Ectodermal cell (in vitro differentiated cells): ENCODE measurements at regions not wholly inside any gene's neighbourhood (a gene's known extent, or its start where the extent isn't known, plus 50 kb on each side); places are given as distances from the start of the nearest gene placed in this dataset.

Source experiments
- H3K27ac ChIP-seq: 2 replicates; pipeline ENCODE4 v1.7.0; 2013; ENCODE audit warnings: mild to moderate bottlenecking, low read depth, low read length; ENCODE audit not compliant: insufficient read depth, poor library complexity, severe bottlenecking
- H3K27me3 ChIP-seq: 2 replicates; pipeline ENCODE4 v1.7.0; 2013; ENCODE audit warnings: mild to moderate bottlenecking, low read length; ENCODE audit not compliant: insufficient read depth, control insufficient read depth, poor library complexity, severe bottlenecking
- H3K36me3 ChIP-seq: one replicate; pipeline ENCODE4 v1.7.0; 2013; ENCODE audit warnings: low read length; ENCODE audit not compliant: control insufficient read depth, insufficient read depth
- H3K4me1 ChIP-seq: one replicate; pipeline ENCODE4 v1.7.0; 2013; ENCODE audit warnings: low read length; ENCODE audit not compliant: control insufficient read depth, insufficient read depth
- H3K4me3 ChIP-seq: 2 replicates; pipeline ENCODE4 v1.7.0; 2013; ENCODE audit warnings: low read depth, low read length, control low read depth; ENCODE audit not compliant: insufficient read depth
- H3K9me3 ChIP-seq: 2 replicates; pipeline ENCODE4 v1.7.0; 2013; ENCODE audit warnings: mild to moderate bottlenecking, low read length, moderate library complexity; ENCODE audit not compliant: control insufficient read depth
- WGBS, 2 experiments: methylation state at CpG; one replicate each; pipeline ENCODE4 v1.1.7; 2013; ENCODE audit warnings: missing lambda C conversion rate in 2 of 2; 5-methylcytosine and 5-hydroxymethylcytosine counted together

DNA sequence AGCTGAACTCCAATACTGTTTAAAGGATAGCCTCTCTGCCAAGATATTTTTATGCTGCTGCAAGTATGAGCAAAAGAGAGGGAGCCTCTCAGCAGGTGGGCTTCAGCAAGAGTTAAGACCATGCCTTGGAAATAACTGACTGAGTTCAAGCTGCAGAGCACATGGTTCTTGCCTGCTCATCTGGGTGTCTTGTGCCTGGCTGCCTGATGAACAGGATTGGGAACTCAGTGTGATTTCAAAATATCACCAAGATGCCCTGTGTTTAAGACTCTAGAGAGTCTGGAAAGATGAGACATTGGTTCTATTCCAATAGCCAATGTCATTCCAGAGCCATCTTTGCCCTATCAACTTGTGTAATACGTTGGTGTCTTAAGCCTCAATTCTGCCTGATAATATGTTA is 147.5 kb upstream of the VEPH1 start:
- H3K36me3 ChIP-seq: no peaks in the 10 kb centered on the region
- H3K4me3 ChIP-seq: no peak overlapping the region
- no peaks in the 10 kb centered on the region for H3K27me3 ChIP-seq
- H3K9me3 ChIP-seq: no peaks in the 10 kb centered on the region
- H3K27ac ChIP-seq: no peak overlapping the region
- WGBS, 2 experiments: 67% methylated on average over 1 of the region's 1 CpG; no CpG with 5 or more reads in 1 of the 2 experiments
- no peaks in the 10 kb centered on the region for H3K4me1 ChIP-seq

DNA sequence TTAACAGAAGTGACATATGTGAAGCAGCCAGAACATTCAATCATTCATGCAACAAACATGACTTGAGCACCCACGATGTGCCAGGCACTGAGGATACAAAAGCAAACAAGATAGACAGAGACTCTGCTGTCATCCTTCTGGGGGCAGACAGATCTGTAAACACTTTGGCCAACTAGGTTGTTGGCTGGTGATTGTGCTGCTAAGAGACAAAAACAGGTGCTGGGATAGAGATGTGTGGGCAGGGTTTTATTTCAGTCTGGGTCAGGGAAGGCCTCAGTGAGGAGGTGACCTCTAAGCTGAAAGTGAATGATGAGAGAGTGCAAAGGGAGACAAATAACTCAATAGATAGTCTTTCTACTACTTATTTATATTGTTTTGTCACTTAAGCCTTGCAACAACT is 147.0 kb upstream of the VEPH1 start:
- H3K4me3 ChIP-seq: no peak overlapping the region
- no peak overlapping the region for H3K27ac ChIP-seq
- WGBS, 2 experiments: 40 to 41% methylated on average over 1 of the region's 1 CpG
- no peaks in the 10 kb centered on the region for H3K9me3 ChIP-seq
- H3K4me1 ChIP-seq: no peaks in the 10 kb centered on the region
- no peaks in the 10 kb centered on the region for H3K27me3 ChIP-seq
- no peaks in the 10 kb centered on the region for H3K36me3 ChIP-seq

- no peaks in the 10 kb centered on the region for H3K4me1 ChIP-seq
- H3K4me3 ChIP-seq: no peak overlapping the region
- H3K27ac ChIP-seq: no peak overlapping the region
- no peaks in the 10 kb centered on the region for H3K9me3 ChIP-seq
- H3K27me3 ChIP-seq: no peaks in the 10 kb centered on the region
- WGBS, 2 experiments: 92 to 100% methylated on average over 1 of the region's 1 CpG
- no peaks in the 10 kb centered on the region for H3K36me3 ChIP-seq
Observed at GRCh38 chr3:157649511-157649910, 146.3 kb upstream of the VEPH1 start.

DNA sequence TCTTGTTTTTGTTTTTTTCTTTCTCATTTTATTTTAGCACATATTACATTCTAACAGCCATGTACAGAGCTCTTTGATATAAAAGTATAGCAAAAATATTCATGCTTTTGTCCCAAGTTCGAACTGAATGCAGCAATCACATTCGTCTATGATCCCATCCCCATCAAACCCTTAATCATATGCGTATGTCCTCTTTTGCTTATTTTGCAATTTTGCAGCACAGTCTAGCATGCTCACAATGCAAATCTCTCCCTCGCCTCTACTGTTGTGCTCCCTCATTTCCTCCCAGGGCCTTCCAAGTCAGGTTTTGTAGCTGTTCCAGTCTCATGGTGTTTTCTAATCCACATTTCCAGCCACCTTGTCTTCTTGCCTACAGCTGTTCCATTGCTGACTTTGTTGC is 144.6 kb upstream of the VEPH1 start:
- H3K36me3 ChIP-seq: no peaks in the 10 kb centered on the region

GRCh38 chr3:157639756-157640426 is 136.7 kb upstream of the VEPH1 start:
- no peaks in the 10 kb centered on the region for H3K36me3 ChIP-seq
- peaks cover 3% of the 10 kb centered on the region for H3K9me3 ChIP-seq
- no peaks in the 10 kb centered on the region for H3K4me1 ChIP-seq
- no peak overlapping the region for H3K4me3 ChIP-seq
- 90 to 91% methylated on average over 2 of the region's 2 CpGs for WGBS, 2 experiments
- H3K27me3 ChIP-seq: no peaks in the 10 kb centered on the region
- no peak overlapping the region for H3K27ac ChIP-seq

More for the DNA sequence above, 144.6 kb upstream of the VEPH1 start:
- H3K4me1 ChIP-seq: no peaks in the 10 kb centered on the region
- H3K27me3 ChIP-seq: no peaks in the 10 kb centered on the region
- no peak overlapping the region for H3K4me3 ChIP-seq
- 91 to 92% methylated on average over 4 of the region's 4 CpGs for WGBS, 2 experiments
- H3K27ac ChIP-seq: no peak overlapping the region
- no peaks in the 10 kb centered on the region for H3K9me3 ChIP-seq

DNA sequence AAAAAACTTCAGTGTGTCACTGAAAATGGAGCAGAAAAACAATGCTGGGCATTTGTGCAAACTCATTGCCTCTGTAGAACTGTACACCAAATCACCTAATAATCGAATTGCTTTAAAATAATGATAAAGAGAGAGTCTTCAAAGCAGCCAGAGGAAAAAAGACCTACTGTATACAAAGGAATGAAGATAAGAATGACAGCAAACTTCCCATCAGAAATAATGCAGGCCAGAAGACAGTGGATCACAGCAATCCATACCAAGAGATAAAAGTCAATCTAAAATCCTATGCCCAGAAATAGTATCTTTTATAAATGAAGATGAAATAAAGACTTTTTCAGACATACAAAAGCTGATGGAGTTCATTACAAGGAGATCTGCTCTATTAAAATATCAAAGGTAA is 134.7 kb upstream of the VEPH1 start:
- H3K27me3 ChIP-seq: no peaks in the 10 kb centered on the region
- H3K9me3 ChIP-seq: peaks cover 3% of the 10 kb centered on the region
- H3K4me3 ChIP-seq: no peak overlapping the region
- H3K4me1 ChIP-seq: no peaks in the 10 kb centered on the region
- WGBS, 2 experiments: 71% methylated on average over 1 of the region's 1 CpG; no CpG with 5 or more reads in 1 of the 2 experiments
- no peaks in the 10 kb centered on the region for H3K36me3 ChIP-seq
- H3K27ac ChIP-seq: no peak overlapping the region

- Histone ChIP-seq H3K27me3 (no peaks in the 10 kb centered on the region), H3K9me3 (peaks cover 3% of the 10 kb centered on the region), H3K36me3 (no peaks in the 10 kb centered on the region), H3K27ac (no peak overlapping the region), H3K4me3 (no peak overlapping the region), H3K4me1 (no peaks in the 10 kb centered on the region)
- WGBS, 2 experiments: 91 to 92% methylated on average over 2 of the region's 2 CpGs
Observed at GRCh38 chr3:157633241-157633640, 130.0 kb upstream of the VEPH1 start.

DNA sequence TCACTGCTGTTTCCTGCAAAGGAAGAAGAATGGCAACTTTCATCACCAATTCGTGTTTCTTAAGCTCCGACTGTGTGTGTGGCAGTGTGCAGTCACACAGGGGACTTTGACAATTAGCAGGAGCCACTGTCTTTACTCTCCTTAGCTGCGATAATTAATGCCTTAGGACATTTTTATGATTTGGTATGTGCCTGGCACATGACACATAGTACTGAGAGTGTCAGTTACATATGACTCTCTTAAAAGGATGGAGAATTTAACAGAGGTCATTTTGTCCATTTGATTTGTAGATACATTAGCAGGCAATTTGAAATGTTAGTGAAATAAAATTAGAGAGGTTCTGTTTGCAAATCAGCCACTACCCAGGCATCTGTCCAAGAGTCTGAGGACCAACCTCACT is 128.9 kb upstream of the VEPH1 start:
- Histone ChIP-seq H3K27ac (no peak overlapping the region), H3K9me3 (no peaks in the 10 kb centered on the region), H3K36me3 (no peaks in the 10 kb centered on the region), H3K4me3 (no peak overlapping the region), H3K4me1 (no peaks in the 10 kb centered on the region), H3K27me3 (no peaks in the 10 kb centered on the region)
- WGBS, 2 experiments: 82 to 95% methylated on average over 3 of the region's 3 CpGs

DNA sequence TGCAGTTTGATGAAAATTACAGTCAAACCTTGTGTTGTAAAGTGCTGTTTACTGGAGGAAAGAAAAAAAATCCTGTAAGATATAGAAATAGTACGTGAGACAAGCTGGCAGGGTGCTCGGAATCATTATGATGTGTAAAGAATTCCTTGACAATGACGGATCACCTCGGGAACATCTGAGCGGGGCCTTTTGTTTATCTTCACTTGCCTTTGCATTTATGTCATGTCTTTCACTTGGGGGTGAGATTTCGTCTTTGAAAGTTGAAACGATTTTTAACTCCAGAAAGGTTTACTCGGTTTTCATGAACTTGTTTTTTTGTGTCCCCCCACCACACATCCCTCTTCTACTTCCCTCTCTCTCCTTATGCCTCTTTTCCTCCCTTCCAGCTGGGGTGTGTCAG is 128.3 kb upstream of the VEPH1 start:
- 73 to 77% methylated on average over 8 of the region's 8 CpGs for WGBS, 2 experiments
- Histone ChIP-seq H3K36me3 (no peaks in the 10 kb centered on the region), H3K4me3 (no peak overlapping the region), H3K27me3 (no peaks in the 10 kb centered on the region), H3K4me1 (no peaks in the 10 kb centered on the region), H3K9me3 (no peaks in the 10 kb centered on the region), H3K27ac (no peak overlapping the region)

DNA sequence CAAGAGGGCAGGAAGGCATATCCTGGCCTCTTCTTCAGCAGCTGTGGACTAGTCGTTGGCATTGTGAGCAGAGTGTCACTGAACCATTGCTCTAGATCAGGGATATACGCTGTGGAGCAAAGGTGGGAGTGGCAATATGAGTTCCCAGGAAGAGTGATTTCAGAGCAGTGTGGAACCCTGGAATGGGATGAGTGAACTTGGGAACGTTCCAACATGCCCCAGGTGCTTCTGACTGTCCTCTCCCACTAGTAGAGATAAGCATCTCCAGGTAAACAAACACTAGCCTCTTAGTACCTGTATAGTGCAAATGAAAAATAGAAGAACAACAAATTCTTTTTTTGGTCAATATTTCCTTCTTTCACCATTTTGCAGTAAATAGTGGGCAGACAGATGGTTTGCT is 123.6 kb upstream of the VEPH1 start:
- no peak overlapping the region for H3K4me3 ChIP-seq
- 71 to 81% methylated on average over 3 of the region's 3 CpGs for WGBS, 2 experiments

GRCh38 chr3:157624801-157625200 is 121.6 kb upstream of the VEPH1 start:
- 80 to 99% methylated on average over 1 to 2 of the region's 2 CpGs for WGBS, 2 experiments
- H3K27ac ChIP-seq: no peak overlapping the region
- H3K4me1 ChIP-seq: no peaks in the 10 kb centered on the region
- H3K9me3 ChIP-seq: no peaks in the 10 kb centered on the region
- no peak overlapping the region for H3K4me3 ChIP-seq
- H3K27me3 ChIP-seq: no peaks in the 10 kb centered on the region
- H3K36me3 ChIP-seq: no peaks in the 10 kb centered on the region

More for the DNA sequence above, 123.6 kb upstream of the VEPH1 start:
- Histone ChIP-seq H3K4me1 (no peaks in the 10 kb centered on the region), H3K27me3 (no peaks in the 10 kb centered on the region), H3K27ac (no peak overlapping the region), H3K9me3 (no peaks in the 10 kb centered on the region), H3K36me3 (no peaks in the 10 kb centered on the region)
